Osteocyte (in vitro differentiated cells): ENCODE measurements at regions not wholly inside any gene's neighbourhood (a gene's known extent, or its start where the extent isn't known, plus 50 kb on each side); places are given as distances from the start of the nearest gene placed in this dataset.

Experiments
- DNase-seq: peaks from one replicate; pipeline ENCODE4 v3.0.0; 2021; ENCODE audit warnings: mixed read lengths; ENCODE audit not compliant: unreplicated experiment; ENCODE audit errors: extremely low spot score
- H3K27ac Mint-ChIP-seq: one replicate; pipeline ENCODE4 v1.8.0; 2021; ENCODE audit warnings: mild to moderate bottlenecking, mixed read lengths; ENCODE audit not compliant: unreplicated experiment
- H3K27me3 Mint-ChIP-seq: one replicate; pipeline ENCODE4 v1.8.0; 2021; ENCODE audit warnings: mixed read lengths; ENCODE audit not compliant: unreplicated experiment
- H3K36me3 Mint-ChIP-seq: one replicate; pipeline ENCODE4 v1.8.0; 2021; ENCODE audit warnings: mixed read lengths; ENCODE audit not compliant: unreplicated experiment
- H3K4me1 Mint-ChIP-seq: one replicate; pipeline ENCODE4 v1.8.0; 2021; ENCODE audit warnings: mixed read lengths; ENCODE audit not compliant: unreplicated experiment
- H3K4me3 Mint-ChIP-seq: one replicate; pipeline ENCODE4 v1.8.0; 2021; ENCODE audit warnings: mild to moderate bottlenecking, moderate library complexity, mixed read lengths; ENCODE audit not compliant: unreplicated experiment
- H3K9me3 Mint-ChIP-seq: one replicate; pipeline ENCODE4 v1.8.0; 2021; ENCODE audit warnings: mixed read lengths; ENCODE audit not compliant: unreplicated experiment
- TF ChIP-seq, protein P1 (sequence below): fragments of 200-600 bp; sonication (generic); IDR thresholded peaks from 2 replicates; pipeline ENCODE4 v1.5.0; 2021; ENCODE audit warnings: antibody characterized with exemption, mild to moderate bottlenecking, moderate library complexity

GRCh38 chr2:120431386-120432292 lies 85.7 kb downstream of the INHBB start:
- Mint-ChIP-seq H3K4me1 (no peaks in the 10 kb centered on the region), H3K27ac (no peak overlapping the region), H3K4me3 (no peak overlapping the region), H3K36me3 (no peaks in the 10 kb centered on the region), H3K9me3 (no peaks in the 10 kb centered on the region), H3K27me3 (peaks cover 58% of the 10 kb centered on the region)
- TF ChIP-seq, protein P1, sequence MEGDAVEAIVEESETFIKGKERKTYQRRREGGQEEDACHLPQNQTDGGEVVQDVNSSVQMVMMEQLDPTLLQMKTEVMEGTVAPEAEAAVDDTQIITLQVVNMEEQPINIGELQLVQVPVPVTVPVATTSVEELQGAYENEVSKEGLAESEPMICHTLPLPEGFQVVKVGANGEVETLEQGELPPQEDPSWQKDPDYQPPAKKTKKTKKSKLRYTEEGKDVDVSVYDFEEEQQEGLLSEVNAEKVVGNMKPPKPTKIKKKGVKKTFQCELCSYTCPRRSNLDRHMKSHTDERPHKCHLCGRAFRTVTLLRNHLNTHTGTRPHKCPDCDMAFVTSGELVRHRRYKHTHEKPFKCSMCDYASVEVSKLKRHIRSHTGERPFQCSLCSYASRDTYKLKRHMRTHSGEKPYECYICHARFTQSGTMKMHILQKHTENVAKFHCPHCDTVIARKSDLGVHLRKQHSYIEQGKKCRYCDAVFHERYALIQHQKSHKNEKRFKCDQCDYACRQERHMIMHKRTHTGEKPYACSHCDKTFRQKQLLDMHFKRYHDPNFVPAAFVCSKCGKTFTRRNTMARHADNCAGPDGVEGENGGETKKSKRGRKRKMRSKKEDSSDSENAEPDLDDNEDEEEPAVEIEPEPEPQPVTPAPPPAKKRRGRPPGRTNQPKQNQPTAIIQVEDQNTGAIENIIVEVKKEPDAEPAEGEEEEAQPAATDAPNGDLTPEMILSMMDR = no peak
- DNase-seq = no peak

DNA sequence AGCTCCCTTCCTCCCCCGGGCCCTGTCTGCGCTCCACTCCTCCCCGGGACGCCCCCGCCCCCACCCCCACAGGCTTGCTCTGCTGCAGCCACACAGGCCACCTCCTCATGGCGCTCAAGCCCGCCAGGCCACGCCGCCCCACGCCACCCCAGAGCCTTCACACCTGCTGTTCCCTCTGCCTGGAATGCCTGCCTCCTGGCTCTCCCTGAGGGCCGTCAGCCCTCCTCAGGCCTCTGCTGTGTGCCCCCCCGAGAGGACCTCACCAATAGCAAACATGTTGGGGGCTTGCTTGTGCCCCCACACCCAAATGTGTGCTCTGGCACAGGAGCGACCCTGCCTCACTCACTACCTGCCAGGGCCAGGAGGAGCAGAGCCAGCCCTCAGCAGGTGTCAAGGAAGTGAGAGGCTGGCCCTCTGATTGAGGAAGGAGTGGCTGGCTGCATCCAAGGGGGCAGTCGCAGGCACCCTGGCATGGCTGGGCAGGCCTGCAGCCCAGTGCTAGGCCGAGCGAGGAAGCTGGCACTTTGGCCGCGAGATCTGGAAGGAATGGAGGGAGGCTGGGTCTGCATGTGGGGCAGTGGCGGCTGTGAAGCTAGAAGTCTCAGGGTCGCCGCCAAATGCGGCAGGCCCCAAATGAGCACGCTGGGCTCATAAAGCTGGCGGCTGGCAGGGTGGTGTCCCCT lies 86.5 kb downstream of the INHBB start:
- H3K27ac Mint-ChIP-seq = no peak overlapping the region

DNA sequence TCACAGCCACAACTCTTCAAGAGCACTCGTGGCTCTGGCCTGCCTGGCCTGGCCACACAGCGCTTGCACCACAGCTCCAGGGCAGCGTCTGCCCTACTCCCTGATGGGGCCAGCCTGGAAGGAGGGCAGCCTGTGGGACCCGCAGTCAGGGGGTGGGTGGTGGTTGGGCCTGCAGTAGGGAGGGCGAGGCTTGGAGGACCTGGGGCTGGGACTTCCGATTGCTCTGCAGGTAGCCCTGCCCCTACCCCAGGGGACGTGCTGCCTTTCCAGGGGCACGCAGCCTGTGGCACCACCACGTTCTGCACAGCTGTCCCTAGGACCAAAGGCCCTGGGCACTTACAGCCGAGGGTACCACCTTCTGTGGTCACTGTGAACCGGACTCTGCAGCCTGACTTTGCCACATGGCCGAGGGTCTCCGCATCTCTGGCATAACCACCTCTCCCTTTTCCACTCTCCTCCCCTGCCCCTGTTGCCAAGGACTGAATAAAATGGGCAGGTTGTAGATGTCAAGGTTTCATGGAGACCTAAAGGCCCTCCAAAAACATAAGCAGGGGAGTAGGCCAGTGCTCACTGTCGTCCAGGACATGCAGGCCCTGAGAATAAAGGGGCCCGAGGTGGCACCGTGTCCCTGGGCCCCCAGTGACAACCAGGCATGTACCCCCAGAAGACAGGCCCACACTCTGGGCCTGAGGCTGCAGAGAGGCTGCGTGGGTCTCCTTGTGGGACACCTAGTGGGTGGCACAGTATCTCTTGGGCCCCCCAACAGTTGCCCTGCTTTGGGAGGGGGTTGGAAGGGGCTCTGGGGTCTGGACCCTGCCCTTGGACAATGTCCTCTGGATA lies 87.3 kb downstream of the INHBB start:
- DNase-seq = no peak
- Mint-ChIP-seq H3K27ac (no peak overlapping the region), H3K4me3 (no peak overlapping the region), H3K36me3 (no peaks in the 10 kb centered on the region), H3K9me3 (no peaks in the 10 kb centered on the region), H3K27me3 (peaks cover 55% of the 10 kb centered on the region), H3K4me1 (no peaks in the 10 kb centered on the region)
- TF ChIP-seq, protein P1 = no peak

More for the DNA sequence above, 86.5 kb downstream of the INHBB start:
- H3K27me3 Mint-ChIP-seq = peaks cover 60% of the 10 kb centered on the region
- DNase-seq = no peak
- no peak overlapping the region for H3K4me3 Mint-ChIP-seq
- TF ChIP-seq, protein P1 = no peak
- no peaks in the 10 kb centered on the region for H3K9me3 Mint-ChIP-seq
- no peaks in the 10 kb centered on the region for H3K4me1 Mint-ChIP-seq
- no peaks in the 10 kb centered on the region for H3K36me3 Mint-ChIP-seq

GRCh38 chr2:120433816-120434290 lies 87.9 kb downstream of the INHBB start:
- Mint-ChIP-seq H3K9me3 (no peaks in the 10 kb centered on the region), H3K36me3 (no peaks in the 10 kb centered on the region), H3K4me1 (no peaks in the 10 kb centered on the region), H3K27ac (no peak overlapping the region), H3K27me3 (peaks cover 52% of the 10 kb centered on the region), H3K4me3 (no peak overlapping the region)
- DNase-seq = no peak
- TF ChIP-seq, protein P1 = no peak
